Activated naive CD8-positive, alpha-beta T cell (primary cell): ENCODE measurements at regions not wholly inside any gene's neighbourhood (a gene's known extent, or its start where the extent isn't known, plus 50 kb on each side); places are given as distances from the start of the nearest gene placed in this dataset.

Experiments
- H3K27ac Mint-ChIP-seq: one replicate; pipeline ENCODE4 v1.8.0; 2021; ENCODE audit warnings: mixed read lengths
- H3K27me3 Mint-ChIP-seq: one replicate; pipeline ENCODE4 v1.8.0; 2021; ENCODE audit warnings: mixed read lengths
- H3K36me3 Mint-ChIP-seq: one replicate; pipeline ENCODE4 v1.8.0; 2021; ENCODE audit warnings: mixed read lengths
- H3K4me1 Mint-ChIP-seq: one replicate; pipeline ENCODE4 v1.8.0; 2021; ENCODE audit warnings: low read depth, mixed read lengths
- H3K4me3 Mint-ChIP-seq: one replicate; pipeline ENCODE4 v1.8.0; 2021; ENCODE audit warnings: mild to moderate bottlenecking, mixed read lengths
- H3K9me3 Mint-ChIP-seq: one replicate; pipeline ENCODE4 v1.8.0; 2021; ENCODE audit warnings: low read depth, mixed read lengths

DNA sequence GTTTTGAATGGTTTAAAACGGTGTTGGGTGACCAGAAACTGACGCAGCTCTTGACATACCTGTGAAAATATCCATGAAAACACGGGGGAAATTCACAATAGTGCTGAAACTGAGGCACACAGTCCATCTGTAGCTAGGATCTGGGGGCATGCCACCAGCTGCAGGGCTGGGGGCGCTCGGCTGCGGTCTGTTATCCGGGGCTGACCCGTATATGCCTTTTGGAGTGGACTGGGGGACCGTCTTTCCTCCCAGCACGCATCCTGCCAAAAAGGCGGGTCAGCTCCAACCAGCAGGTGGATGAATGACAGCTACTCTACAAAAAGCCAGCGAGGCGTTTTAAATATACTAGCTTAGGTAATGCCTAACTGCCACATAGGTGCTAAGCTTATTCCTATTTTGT, 729.8 kb downstream of the QKI start:
- Mint-ChIP-seq H3K27ac (no peak overlapping the region), H3K9me3 (no peaks in the 10 kb centered on the region), H3K4me3 (no peak overlapping the region), H3K27me3 (peaks cover 1% of the 10 kb centered on the region), H3K4me1 (no peaks in the 10 kb centered on the region), H3K36me3 (no peaks in the 10 kb centered on the region)

DNA sequence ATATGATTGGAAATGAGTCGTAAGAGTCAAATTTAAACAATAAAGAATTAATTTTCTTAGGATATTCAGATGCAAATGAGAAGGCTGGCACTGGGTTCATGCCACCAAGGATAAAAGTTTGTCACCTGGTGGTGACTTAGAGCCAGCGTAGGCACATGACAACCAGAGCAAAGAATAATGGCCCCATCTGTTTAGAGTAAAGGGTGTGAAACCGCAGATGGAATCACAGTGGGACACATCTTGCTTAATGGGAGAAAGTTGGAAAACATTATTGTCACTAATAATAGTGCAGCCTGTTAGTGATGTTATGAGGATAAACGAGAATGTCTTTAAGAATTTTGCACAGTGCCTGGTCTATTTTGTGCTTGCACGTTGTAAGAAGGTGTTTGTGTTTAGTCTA, 727.8 kb downstream of the QKI start:
- Mint-ChIP-seq H3K9me3 (no peaks in the 10 kb centered on the region), H3K27me3 (peaks cover 1% of the 10 kb centered on the region), H3K27ac (no peak overlapping the region), H3K4me1 (no peaks in the 10 kb centered on the region), H3K36me3 (no peaks in the 10 kb centered on the region), H3K4me3 (no peak overlapping the region)

DNA sequence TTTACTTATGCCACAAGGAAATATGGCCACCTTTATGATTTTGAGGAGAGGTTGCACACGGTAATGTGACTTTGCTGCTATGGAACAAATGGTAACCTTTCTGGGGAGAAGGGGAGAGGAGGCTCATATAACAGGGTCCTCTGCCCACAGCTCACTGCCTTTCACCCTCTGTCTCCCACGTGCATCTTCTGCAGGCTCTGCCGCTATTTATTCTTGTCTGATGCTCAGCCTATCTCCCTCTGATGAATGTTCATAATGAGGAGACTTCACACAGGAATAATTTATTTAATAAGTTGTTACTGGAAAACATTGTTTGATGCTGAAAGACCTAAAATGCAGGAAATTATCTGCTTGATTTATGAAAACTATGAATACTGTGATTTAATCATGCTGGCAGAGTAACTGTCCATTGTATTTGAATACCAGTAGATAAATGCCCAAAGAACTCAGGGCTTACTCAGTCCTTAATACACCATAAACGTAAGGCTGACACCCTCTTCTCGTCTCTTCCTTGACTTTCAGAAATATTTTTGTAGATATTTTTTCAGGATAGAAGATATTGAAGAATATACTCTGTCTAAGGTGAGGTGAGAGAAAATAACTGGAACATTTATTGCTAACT, 721.1 kb downstream of the QKI start:
- H3K4me3 Mint-ChIP-seq = no peak overlapping the region
- no peaks in the 10 kb centered on the region for H3K27me3 Mint-ChIP-seq
- no peak overlapping the region for H3K27ac Mint-ChIP-seq
- no peaks in the 10 kb centered on the region for H3K9me3 Mint-ChIP-seq
- no peaks in the 10 kb centered on the region for H3K36me3 Mint-ChIP-seq
- H3K4me1 Mint-ChIP-seq = no peaks in the 10 kb centered on the region

DNA sequence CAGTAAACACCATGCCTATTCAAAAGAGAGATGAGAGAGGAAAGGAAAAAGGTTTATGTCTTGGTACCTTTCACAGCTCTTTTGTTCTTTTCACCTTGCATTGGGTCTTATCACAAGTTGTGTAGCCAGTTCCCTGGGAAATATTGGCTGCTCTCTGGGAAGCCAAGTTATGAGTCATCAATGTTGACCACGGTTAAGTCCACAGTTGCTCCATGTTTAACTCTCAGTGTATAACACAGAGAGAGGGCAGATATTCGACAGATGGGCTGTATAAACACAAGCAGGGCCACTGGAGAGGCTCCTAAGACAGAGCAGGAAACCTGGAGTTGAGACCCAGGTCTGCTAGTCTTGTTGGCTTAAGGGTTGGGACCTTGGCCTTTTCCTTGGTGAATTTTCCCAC, 718.6 kb downstream of the QKI start:
- no peaks in the 10 kb centered on the region for H3K36me3 Mint-ChIP-seq
- H3K27ac Mint-ChIP-seq = no peak overlapping the region
- H3K27me3 Mint-ChIP-seq = no peaks in the 10 kb centered on the region
- no peak overlapping the region for H3K4me3 Mint-ChIP-seq
- H3K9me3 Mint-ChIP-seq = no peaks in the 10 kb centered on the region
- H3K4me1 Mint-ChIP-seq = no peaks in the 10 kb centered on the region

DNA sequence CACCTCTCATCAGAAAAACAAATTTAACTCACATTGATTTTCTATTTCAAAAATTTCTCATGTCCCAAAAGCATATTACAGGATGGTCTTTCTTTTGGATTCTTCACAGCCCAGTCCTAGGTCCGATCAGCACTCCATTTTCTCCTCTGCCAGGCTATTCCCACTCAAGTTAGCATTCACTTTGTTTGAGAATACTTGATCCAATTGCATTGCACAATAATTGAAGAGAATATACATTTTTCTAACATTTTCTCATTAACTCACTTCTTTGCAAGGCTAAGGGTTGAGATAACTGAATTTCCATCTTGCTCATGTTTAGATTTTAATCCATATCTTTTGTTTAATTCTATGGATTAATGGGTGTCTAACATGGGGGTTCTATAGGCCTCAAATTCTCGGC, 716.1 kb downstream of the QKI start:
- Mint-ChIP-seq H3K27me3 (peaks cover 4% of the 10 kb centered on the region), H3K4me3 (no peak overlapping the region), H3K9me3 (no peaks in the 10 kb centered on the region), H3K4me1 (no peaks in the 10 kb centered on the region), H3K27ac (no peak overlapping the region), H3K36me3 (no peaks in the 10 kb centered on the region)

DNA sequence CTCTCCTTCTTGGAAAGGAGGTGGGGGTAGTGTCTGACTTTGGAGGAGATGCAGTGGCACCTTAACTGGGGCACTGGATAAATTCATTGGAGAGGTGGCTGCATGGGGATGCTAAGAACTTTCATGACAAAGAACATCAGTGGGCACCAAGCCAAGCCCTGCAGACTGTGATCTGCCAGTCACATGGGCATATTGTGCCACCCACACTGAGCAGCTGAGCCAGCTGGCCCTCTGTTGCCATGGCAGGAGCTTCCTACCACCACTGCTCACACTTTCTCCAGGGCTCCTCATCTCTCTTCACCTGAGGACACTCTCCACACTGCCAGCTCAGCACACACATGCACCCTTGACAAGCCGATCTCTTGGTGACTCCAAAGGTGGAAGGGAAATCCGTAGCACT, 715.6 kb downstream of the QKI start:
- no peaks in the 10 kb centered on the region for H3K4me1 Mint-ChIP-seq
- H3K36me3 Mint-ChIP-seq = no peaks in the 10 kb centered on the region
- no peak overlapping the region for H3K4me3 Mint-ChIP-seq
- no peaks in the 10 kb centered on the region for H3K9me3 Mint-ChIP-seq
- H3K27me3 Mint-ChIP-seq = peaks cover 4% of the 10 kb centered on the region
- no peak overlapping the region for H3K27ac Mint-ChIP-seq

DNA sequence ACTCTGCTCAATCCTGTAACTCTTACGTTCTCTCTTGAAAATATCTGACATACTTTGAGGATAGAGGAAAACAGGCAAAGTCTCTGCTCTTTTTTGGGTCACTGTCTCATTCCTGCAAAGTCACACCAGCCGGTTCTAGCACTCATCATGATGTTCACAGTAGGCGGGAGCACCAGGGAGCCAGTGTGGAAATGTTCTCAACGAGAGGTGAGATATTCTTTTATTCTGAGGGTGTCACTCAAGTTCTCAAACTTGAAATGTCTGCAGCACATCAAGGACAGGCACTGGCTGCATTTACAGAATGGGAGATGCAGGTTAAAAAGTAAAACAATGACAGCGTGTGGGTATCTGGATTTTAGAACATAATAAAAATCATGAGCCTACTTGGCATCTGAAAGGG, 714.7 kb downstream of the QKI start:
- no peak overlapping the region for H3K4me3 Mint-ChIP-seq
- no peaks in the 10 kb centered on the region for H3K9me3 Mint-ChIP-seq
- peaks cover 4% of the 10 kb centered on the region for H3K27me3 Mint-ChIP-seq
- no peak overlapping the region for H3K27ac Mint-ChIP-seq
- H3K4me1 Mint-ChIP-seq = no peaks in the 10 kb centered on the region
- no peaks in the 10 kb centered on the region for H3K36me3 Mint-ChIP-seq

DNA sequence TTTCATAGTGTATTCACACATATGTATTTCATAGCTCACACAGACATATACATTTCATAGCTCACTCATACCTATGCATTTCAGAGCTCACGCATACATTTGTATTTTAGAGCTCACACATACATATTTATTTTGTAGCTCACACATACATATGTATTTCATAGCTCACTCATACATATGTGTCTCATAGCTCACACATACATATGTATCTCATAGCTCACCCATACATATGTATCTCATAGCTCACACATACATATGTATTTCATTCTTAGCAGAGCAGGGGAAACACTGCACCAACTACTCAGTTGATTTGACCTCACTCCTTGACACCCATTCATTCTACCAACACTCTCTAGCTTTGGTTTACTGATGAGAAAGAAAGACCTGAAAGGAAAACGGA, 713.6 kb downstream of the QKI start:
- H3K27me3 Mint-ChIP-seq = peaks cover 4% of the 10 kb centered on the region
- no peak overlapping the region for H3K27ac Mint-ChIP-seq
- no peaks in the 10 kb centered on the region for H3K36me3 Mint-ChIP-seq
- no peaks in the 10 kb centered on the region for H3K9me3 Mint-ChIP-seq
- H3K4me1 Mint-ChIP-seq = no peaks in the 10 kb centered on the region
- H3K4me3 Mint-ChIP-seq = no peak overlapping the region

DNA sequence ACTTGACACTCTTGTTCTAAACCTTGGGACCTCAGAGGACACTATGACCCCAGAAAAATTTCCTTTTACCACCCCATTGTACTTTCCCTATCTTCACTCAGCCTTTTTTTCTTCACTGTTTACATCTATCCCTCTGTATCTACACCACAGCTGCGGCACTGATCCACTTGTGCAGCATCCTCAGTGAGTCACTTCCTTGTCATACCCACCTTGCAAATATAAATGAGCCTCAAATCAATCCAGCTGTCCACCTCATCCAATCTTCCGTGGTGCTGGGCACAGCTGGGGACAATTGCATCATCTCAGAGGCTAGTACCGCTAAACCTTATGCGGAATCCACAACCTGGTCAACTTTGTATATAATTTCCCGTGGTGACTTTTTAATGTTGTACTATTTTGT, 710.5 kb downstream of the QKI start:
- no peaks in the 10 kb centered on the region for H3K36me3 Mint-ChIP-seq
- H3K27me3 Mint-ChIP-seq = peaks cover 4% of the 10 kb centered on the region
- H3K4me1 Mint-ChIP-seq = no peaks in the 10 kb centered on the region
- no peaks in the 10 kb centered on the region for H3K9me3 Mint-ChIP-seq
- H3K4me3 Mint-ChIP-seq = no peak overlapping the region
- H3K27ac Mint-ChIP-seq = no peak overlapping the region

DNA sequence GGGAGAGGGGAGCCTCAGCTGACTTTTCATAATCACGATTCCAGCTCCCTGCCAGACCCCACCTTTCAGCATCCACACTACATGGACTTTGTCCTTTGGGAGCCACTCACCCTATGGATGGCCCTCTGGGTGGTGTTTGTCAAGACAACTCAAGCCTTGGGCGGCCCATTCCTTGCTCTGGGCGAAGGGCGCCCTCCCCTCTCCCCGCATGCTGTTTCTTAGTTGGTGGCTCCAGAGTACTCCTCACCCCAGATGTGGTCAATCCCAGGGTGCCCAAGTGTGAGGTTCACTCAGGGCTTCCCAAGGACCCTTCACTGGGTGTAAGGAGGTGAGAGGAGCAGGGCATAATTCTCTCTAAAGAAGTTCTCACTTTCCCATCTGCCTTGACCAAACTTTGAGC, 710.0 kb downstream of the QKI start:
- H3K9me3 Mint-ChIP-seq = no peaks in the 10 kb centered on the region
- no peak overlapping the region for H3K27ac Mint-ChIP-seq
- no peaks in the 10 kb centered on the region for H3K36me3 Mint-ChIP-seq
- H3K27me3 Mint-ChIP-seq = peaks cover 4% of the 10 kb centered on the region
- no peaks in the 10 kb centered on the region for H3K4me1 Mint-ChIP-seq
- H3K4me3 Mint-ChIP-seq = no peak overlapping the region

DNA sequence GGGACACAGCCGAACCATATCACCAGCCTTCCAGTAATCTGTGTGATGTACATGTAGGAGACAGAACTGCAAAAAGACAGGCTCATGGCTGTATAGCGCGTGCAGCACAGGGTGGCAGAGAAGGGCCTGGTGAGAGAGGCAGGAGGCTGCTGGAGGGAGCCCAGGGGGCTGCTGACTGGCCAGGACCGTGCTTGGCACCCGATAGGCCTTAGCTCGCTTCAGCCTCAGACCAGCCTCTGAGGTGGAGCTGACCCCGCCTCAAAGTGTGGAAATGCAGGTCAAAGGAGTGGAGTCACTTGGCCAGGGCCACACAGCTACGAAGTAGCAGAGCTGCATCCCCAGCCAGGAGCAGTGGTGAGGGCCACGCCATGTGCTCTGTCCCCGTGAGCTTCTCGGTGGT, 707.6 kb downstream of the QKI start:
- Mint-ChIP-seq H3K27me3 (peaks cover 3% of the 10 kb centered on the region), H3K36me3 (no peaks in the 10 kb centered on the region), H3K27ac (no peak overlapping the region), H3K4me1 (no peaks in the 10 kb centered on the region), H3K4me3 (no peak overlapping the region), H3K9me3 (no peaks in the 10 kb centered on the region)

DNA sequence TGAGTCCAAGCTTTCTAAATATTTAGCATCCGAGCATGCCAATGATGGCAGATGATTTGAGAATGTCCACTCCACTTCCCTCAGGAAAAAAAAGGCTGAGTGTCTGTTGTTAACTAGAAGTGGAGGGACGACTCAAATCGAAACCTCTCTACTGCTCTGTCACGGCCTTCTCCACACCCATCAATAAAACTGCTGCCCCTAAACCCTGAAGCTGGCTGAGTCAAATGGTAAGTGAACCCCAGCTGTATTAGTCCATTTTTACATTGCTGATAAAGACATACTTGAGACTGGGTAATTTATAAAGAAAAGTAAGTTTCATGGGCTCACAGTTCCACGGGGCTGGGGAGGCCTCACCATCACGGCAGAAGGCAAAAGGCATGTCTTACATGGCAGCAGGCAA, 707.0 kb downstream of the QKI start:
- Mint-ChIP-seq H3K27ac (no peak overlapping the region), H3K4me1 (no peaks in the 10 kb centered on the region)

DNA sequence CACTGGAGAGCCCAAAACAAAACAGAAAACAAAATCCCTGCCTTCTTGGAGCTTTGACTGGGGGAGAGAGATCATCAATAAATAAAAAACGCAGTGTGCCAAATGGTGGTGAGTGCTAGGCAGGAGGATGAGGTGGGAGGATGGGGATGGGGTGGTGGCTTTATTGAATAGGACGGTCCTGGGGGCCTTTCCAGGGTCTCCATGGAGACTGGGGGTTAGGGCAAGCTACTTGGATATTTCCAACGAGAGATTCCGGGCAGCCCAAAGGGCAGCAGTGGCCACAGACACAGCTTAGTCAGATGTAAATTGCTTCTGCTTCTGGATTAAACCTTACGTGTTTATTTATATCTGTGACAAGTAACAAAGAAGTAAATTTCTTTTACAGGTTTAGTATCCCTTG, 700.1 kb downstream of the QKI start:
- Mint-ChIP-seq H3K36me3 (peaks cover 3% of the 10 kb centered on the region), H3K4me3 (no peak overlapping the region), H3K27me3 (peaks cover 16% of the 10 kb centered on the region), H3K4me1 (no peaks in the 10 kb centered on the region), H3K27ac (no peak overlapping the region), H3K9me3 (no peaks in the 10 kb centered on the region)

More for the DNA sequence above, 707.0 kb downstream of the QKI start:
- Mint-ChIP-seq H3K9me3 (no peaks in the 10 kb centered on the region), H3K4me3 (no peak overlapping the region), H3K27me3 (peaks cover 3% of the 10 kb centered on the region), H3K36me3 (no peaks in the 10 kb centered on the region)

DNA sequence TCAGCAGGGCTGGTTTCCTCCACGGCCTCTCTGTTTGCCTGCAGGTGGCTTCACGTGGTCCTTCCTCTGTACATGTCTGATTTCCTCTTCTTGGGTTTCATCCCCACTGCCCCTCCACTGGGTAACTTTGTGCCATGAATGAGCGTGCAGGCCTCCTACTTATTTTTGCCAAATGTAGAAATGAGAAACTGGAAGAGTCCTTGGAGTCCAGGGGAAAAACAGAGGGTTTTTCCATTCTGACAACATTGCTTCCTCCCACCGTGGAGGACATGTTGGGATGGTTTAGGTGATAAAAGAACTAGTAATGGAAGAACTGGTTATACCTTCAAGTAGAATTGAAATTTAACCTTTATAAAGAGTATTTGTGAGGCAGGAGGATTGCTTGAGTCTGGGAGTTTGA, 699.5 kb downstream of the QKI start:
- Mint-ChIP-seq H3K27me3 (peaks cover 19% of the 10 kb centered on the region), H3K27ac (no peak overlapping the region), H3K9me3 (no peaks in the 10 kb centered on the region), H3K4me1 (peaks cover 3% of the 10 kb centered on the region), H3K36me3 (peaks cover 3% of the 10 kb centered on the region), H3K4me3 (no peak overlapping the region)

DNA sequence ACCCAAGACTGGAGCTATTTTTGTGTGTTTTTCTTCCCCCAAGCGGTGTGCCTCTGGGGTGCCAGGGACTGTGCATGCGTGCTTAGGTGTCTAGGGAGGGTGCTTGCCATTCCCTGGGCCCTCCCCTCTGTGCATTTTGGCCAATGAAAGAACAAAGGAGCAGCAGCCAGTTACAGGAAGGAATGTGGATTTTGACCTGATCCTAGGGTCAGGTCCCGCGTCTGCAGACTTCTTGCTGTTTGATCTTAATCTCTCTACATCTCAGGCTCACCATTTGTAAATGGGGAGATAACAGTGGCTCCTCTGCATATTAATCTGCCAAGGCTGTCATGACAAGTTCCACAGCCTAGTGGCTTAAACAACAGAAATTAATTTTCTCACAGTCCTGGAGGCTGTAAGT, 699.1 kb downstream of the QKI start:
- Mint-ChIP-seq H3K27ac (no peak overlapping the region), H3K4me3 (no peak overlapping the region), H3K9me3 (no peaks in the 10 kb centered on the region), H3K27me3 (peaks cover 19% of the 10 kb centered on the region), H3K4me1 (peaks cover 3% of the 10 kb centered on the region), H3K36me3 (peaks cover 3% of the 10 kb centered on the region)

DNA sequence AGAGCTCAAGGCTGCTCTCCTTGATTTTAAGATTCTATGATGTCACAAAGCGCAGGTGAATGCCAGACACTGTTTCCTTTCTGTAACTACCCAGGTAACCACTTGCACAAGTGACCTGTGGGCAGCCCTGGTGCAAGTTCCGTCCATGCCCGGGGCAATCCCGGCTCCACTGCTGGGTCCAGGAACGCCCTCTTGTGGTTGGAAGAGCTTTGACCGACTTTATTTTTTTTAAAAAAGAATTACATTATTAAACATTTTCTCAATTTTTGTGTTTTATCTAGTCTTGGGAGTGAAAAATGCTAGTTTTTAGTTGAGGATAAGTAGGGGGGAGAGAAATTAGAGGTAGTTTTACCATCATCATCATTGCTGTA, 695.2 kb downstream of the QKI start:
- H3K4me1 Mint-ChIP-seq = peaks cover 3% of the 10 kb centered on the region
- peaks cover 3% of the 10 kb centered on the region for H3K36me3 Mint-ChIP-seq

More for the DNA sequence above, 695.2 kb downstream of the QKI start:
- no peak overlapping the region for H3K4me3 Mint-ChIP-seq
- no peak overlapping the region for H3K27ac Mint-ChIP-seq
- H3K27me3 Mint-ChIP-seq = peaks cover 17% of the 10 kb centered on the region
- no peaks in the 10 kb centered on the region for H3K9me3 Mint-ChIP-seq
